Endothelial cell of umbilical vein (primary cell): ENCODE measurements at regions not wholly inside any gene's neighbourhood (a gene's known extent, or its start where the extent isn't known, plus 50 kb on each side); places are given as distances from the start of the nearest gene placed in this dataset.

Experiments used
- BruUV-seq: library from RNA; stranded (reverse); fragments of 400-500 nt; replicated peaks from 2 replicates; lab custom pipeline; 2021; lab: Mats Ljungman, UMichigan
- CTCF ChIA-PET: fragments of 300-600, 350-600 bp; sonication (Branson Sonifier 250); formaldehyde crosslinking; loops from one replicate; lab custom pipeline; 2021; ENCODE audit warnings: antibody characterized with exemption, inconsistent platforms; lab: Charles Lee
- POLR2A ChIA-PET: fragments of 300-600, 350-600 bp; sonication (Branson Sonifier 250); formaldehyde crosslinking; loops from one replicate; lab custom pipeline; 2021; ENCODE audit warnings: antibody characterized with exemption, inconsistent platforms; lab: Charles Lee
- DNase-seq: peaks from one replicate; pipeline ENCODE4 v3.0.0-alpha.2; 2011; ENCODE audit warnings: low read depth, low spot score
- FAIRE-seq: peaks from 2 replicates; lab custom pipeline; 2011; peaks lifted over from hg19 to GRCh38; lab: Jason Lieb, UNC
- H2AFZ ChIP-seq: 2 replicates; pipeline ENCODE4 v1.6.0; 2012; ENCODE audit warnings: low read depth, low read length, control low read depth, inconsistent platforms
- H3K27ac ChIP-seq: 2 replicates; pipeline ENCODE4 v1.5.1; 2011; ENCODE audit warnings: low read depth, mild to moderate bottlenecking, control low read depth, low read length, moderate library complexity; ENCODE audit not compliant: insufficient read depth
- H3K27me3 ChIP-seq, 2 experiments: 2 replicates each; pipeline versions ENCODE4 v1.6.0 to v1.6.1; 2011; ENCODE audit warnings: low read length in 2 of 2, mixed read lengths in 1 of 2; ENCODE audit not compliant: control insufficient read depth in 2 of 2, insufficient read depth in 2 of 2
- H3K36me3 ChIP-seq, 2 experiments: 2 replicates in 1 of 2; 3 replicates in 1 of 2; pipeline ENCODE4 v1.5.1; 2011; ENCODE audit warnings: low read length in 2 of 2, mild to moderate bottlenecking in 1 of 2, moderate library complexity in 1 of 2; ENCODE audit not compliant: control insufficient read depth in 2 of 2, insufficient read depth in 2 of 2; ENCODE audit errors: extremely low read depth in 1 of 2
- H3K4me1 ChIP-seq: 3 replicates; pipeline ENCODE4 v1.5.1; 2011; ENCODE audit warnings: mild to moderate bottlenecking, low read length; ENCODE audit not compliant: control insufficient read depth, insufficient read depth; ENCODE audit errors: extremely low read depth
- H3K4me2 ChIP-seq: 2 replicates; pipeline ENCODE4 v1.6.1; 2011; ENCODE audit warnings: low read length, control low read depth, mixed read lengths; ENCODE audit not compliant: insufficient read depth
- H3K4me3 ChIP-seq, 3 experiments: fragments of 200-600 bp in 1 of 3; sonication (generic), shearing (Covaris generic) in 1 of 3; replicated peaks in 1 of 3; 2 replicates each; pipeline ENCODE4 v1.5.1; 2011 to 2016; ENCODE audit warnings: control low read depth in 3 of 3, low read length in 3 of 3, mild to moderate bottlenecking in 2 of 3, inconsistent platforms in 1 of 3, low read depth in 1 of 3, moderate library complexity in 1 of 3; ENCODE audit not compliant: insufficient read depth in 1 of 3
- H3K79me2 ChIP-seq: 2 replicates; pipeline ENCODE4 v1.6.0; 2012; ENCODE audit warnings: low read length, inconsistent platforms; ENCODE audit not compliant: control insufficient read depth, insufficient read depth
- H3K9ac ChIP-seq: replicated peaks from 2 replicates; pipeline ENCODE3; 2011; ENCODE audit warnings: low read length, control low read depth; ENCODE audit not compliant: insufficient read depth; ENCODE audit errors: extremely low read depth
- H3K9me1 ChIP-seq: replicated peaks from 3 replicates; pipeline ENCODE4 v1.6.0; 2011; ENCODE audit warnings: mild to moderate bottlenecking, low read length; ENCODE audit not compliant: control insufficient read depth, insufficient read depth; ENCODE audit errors: extremely low read depth
- H3K9me3 ChIP-seq: replicated peaks from 2 replicates; pipeline ENCODE4 v1.5.1; 2012; ENCODE audit warnings: low read length, inconsistent platforms; ENCODE audit not compliant: control insufficient read depth, insufficient read depth
- H4K20me1 ChIP-seq: replicated peaks from 2 replicates; pipeline ENCODE3; 2011; ENCODE audit warnings: mild to moderate bottlenecking, low read length; ENCODE audit not compliant: control insufficient read depth, insufficient read depth; ENCODE audit errors: extremely low read depth
- EZH2 ChIP-seq: IDR thresholded peaks from 2 replicates; pipeline ENCODE4 v1.6.1; 2012; ENCODE audit warnings: borderline replicate concordance, low read depth, mild to moderate bottlenecking, moderate library complexity, low read length, inconsistent platforms; ENCODE audit not compliant: severe bottlenecking
- FOS ChIP-seq: IDR thresholded peaks from 2 replicates; pipeline ENCODE4 v1.6.1; 2011; ENCODE audit warnings: mild to moderate bottlenecking, low read length, moderate library complexity, borderline replicate concordance; ENCODE audit not compliant: insufficient read depth
- GATA2 ChIP-seq: IDR thresholded peaks from 2 replicates; pipeline ENCODE4 v1.7.0; 2011; ENCODE audit warnings: low read depth, mild to moderate bottlenecking, moderate library complexity, mixed read lengths, low read length; ENCODE audit not compliant: insufficient read length, insufficient read depth
- JUN ChIP-seq: IDR thresholded peaks from 2 replicates; pipeline ENCODE4 v1.6.1; 2011; ENCODE audit warnings: borderline replicate concordance, low read depth; ENCODE audit not compliant: insufficient read length, insufficient read depth
- POLR2A ChIP-seq: IDR thresholded peaks from 2 replicates; pipeline ENCODE4 v1.6.1; 2012; ENCODE audit warnings: low read depth, mild to moderate bottlenecking, control low read depth, low read length
- POLR2AphosphoS5 ChIP-seq: IDR thresholded peaks from 2 replicates; pipeline ENCODE4 v1.6.1; 2012; ENCODE audit warnings: low read depth, mild to moderate bottlenecking, control low read depth, low read length, moderate library complexity; ENCODE audit not compliant: insufficient read depth
- dilution Hi-C: fragments of 300-500 bp; cut with MboI; formaldehyde crosslinking; loops from one replicate; pipeline ENCODE4 v1.15.0; 2019; ENCODE audit warnings: low sequenced_read_pairs; ENCODE audit not compliant: extremely low pct_ligation_motif_present
- intact Hi-C: fragments of 100-400 bp; cut with micrococcal nuclease; formaldehyde crosslinking; loops from one replicate; pipeline ENCODE4 v1.10.0; 2022
- TF ChIP-seq, protein P1 (sequence below), 2 donors: IDR thresholded peaks; 1 replicate in 1 of 2; 2 replicates in 1 of 2; pipeline ENCODE4 v1.5.1; 2011; ENCODE audit warnings: low read length in 2 of 2, mild to moderate bottlenecking in 2 of 2, moderate library complexity in 2 of 2, control low read depth in 1 of 2, inconsistent platforms in 1 of 2, low read depth in 1 of 2; ENCODE audit not compliant: insufficient read depth in 1 of 2; ENCODE audit errors: extremely low read depth in 1 of 2

DNA sequence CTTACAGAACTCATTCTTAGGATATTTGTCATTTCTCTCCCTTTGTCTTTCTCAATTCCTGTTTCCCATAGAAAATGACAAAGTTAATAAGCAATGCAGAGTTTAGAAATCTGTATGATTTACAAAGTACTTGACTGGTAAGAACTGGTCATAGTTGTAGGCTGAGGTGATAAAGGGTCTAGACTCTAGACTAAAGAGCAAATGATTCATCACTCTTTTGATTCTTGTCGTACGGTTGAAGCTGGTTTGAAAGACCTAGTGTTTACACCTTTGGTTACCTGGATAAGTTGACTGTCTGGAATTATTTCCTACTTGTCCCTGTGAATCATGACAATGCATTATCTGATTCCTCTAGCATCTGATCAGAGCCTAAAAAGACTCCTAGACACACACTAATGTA is 58.9 kb upstream of the TP63 start:
- ChIA-PET POLR2A (no interaction called here), CTCF (no interaction called here)
- no peaks in the 10 kb centered on the region for H3K9me1 ChIP-seq
- BruUV-seq: no TSS peak
- H3K27ac ChIP-seq: no peak overlapping the region
- TF ChIP-seq, protein P1, sequence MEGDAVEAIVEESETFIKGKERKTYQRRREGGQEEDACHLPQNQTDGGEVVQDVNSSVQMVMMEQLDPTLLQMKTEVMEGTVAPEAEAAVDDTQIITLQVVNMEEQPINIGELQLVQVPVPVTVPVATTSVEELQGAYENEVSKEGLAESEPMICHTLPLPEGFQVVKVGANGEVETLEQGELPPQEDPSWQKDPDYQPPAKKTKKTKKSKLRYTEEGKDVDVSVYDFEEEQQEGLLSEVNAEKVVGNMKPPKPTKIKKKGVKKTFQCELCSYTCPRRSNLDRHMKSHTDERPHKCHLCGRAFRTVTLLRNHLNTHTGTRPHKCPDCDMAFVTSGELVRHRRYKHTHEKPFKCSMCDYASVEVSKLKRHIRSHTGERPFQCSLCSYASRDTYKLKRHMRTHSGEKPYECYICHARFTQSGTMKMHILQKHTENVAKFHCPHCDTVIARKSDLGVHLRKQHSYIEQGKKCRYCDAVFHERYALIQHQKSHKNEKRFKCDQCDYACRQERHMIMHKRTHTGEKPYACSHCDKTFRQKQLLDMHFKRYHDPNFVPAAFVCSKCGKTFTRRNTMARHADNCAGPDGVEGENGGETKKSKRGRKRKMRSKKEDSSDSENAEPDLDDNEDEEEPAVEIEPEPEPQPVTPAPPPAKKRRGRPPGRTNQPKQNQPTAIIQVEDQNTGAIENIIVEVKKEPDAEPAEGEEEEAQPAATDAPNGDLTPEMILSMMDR (IDR thresholded peaks at IDR 0.05; ENCODE audit: extremely low read depth in 1 of 2, insufficient read depth in 1 of 2, low read depth in 1 of 2, low read length in 2 of 2): no peak
- no peak for TF ChIP-seq FOS
- TF ChIP-seq POLR2AphosphoS5: no peak
- TF ChIP-seq EZH2: no peak
- TF ChIP-seq POLR2A: no peak
- TF ChIP-seq GATA2: no peak
- TF ChIP-seq JUN: no peak
- no peaks in the 10 kb centered on the region for H3K27me3 ChIP-seq
- no peak overlapping the region for H2AFZ ChIP-seq
- FAIRE-seq: no peak
- H3K4me3 ChIP-seq: no peak overlapping the region
- H3K4me2 ChIP-seq: no peak overlapping the region
- H3K36me3 ChIP-seq: no peaks in the 10 kb centered on the region
- no peaks in the 10 kb centered on the region for H3K79me2 ChIP-seq
- no peak for DNase-seq
- no peaks in the 10 kb centered on the region for H3K4me1 ChIP-seq
- no peak overlapping the region for H3K9ac ChIP-seq
- intact Hi-C loops (no loop called here), dilution Hi-C loops (no loop called here)
- H4K20me1 ChIP-seq: no peaks in the 10 kb centered on the region
- H3K9me3 ChIP-seq: no peaks in the 10 kb centered on the region
